IMR-90 (cell line): ENCODE measurements at regions not wholly inside any gene's neighbourhood (a gene's known extent, or its start where the extent isn't known, plus 50 kb on each side); places are given as distances from the start of the nearest gene placed in this dataset.

Source experiments
- BHLHE40 ChIP-seq: fragments of 150-350 bp; IDR thresholded peaks from 2 replicates; pipeline ENCODE4 v1.6.1; 2016; ENCODE audit warnings: mild to moderate bottlenecking, low read depth, low read length
- FOS ChIP-seq: fragments of 150-350 bp; IDR thresholded peaks from 2 replicates; pipeline ENCODE4 v1.6.1; 2016; ENCODE audit warnings: low read depth, low read length
- POLR2A ChIP-seq: IDR thresholded peaks from 2 replicates; pipeline ENCODE4 v1.6.1; 2012; ENCODE audit warnings: mild to moderate bottlenecking, low read depth, low read length
- TF ChIP-seq, protein P1 (sequence below): conservative IDR thresholded peaks from 2 replicates; pipeline ENCODE4 v1.5.1; 2012; ENCODE audit warnings: mild to moderate bottlenecking, low read depth, low read length, improper control_type of control experiment

- TF ChIP-seq, protein P1, sequence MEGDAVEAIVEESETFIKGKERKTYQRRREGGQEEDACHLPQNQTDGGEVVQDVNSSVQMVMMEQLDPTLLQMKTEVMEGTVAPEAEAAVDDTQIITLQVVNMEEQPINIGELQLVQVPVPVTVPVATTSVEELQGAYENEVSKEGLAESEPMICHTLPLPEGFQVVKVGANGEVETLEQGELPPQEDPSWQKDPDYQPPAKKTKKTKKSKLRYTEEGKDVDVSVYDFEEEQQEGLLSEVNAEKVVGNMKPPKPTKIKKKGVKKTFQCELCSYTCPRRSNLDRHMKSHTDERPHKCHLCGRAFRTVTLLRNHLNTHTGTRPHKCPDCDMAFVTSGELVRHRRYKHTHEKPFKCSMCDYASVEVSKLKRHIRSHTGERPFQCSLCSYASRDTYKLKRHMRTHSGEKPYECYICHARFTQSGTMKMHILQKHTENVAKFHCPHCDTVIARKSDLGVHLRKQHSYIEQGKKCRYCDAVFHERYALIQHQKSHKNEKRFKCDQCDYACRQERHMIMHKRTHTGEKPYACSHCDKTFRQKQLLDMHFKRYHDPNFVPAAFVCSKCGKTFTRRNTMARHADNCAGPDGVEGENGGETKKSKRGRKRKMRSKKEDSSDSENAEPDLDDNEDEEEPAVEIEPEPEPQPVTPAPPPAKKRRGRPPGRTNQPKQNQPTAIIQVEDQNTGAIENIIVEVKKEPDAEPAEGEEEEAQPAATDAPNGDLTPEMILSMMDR = no peak
- TF ChIP-seq BHLHE40 (no peak), POLR2A (no peak), FOS (no peak)
Measured at GRCh38 chr6:115708850-115709249, 351.8 kb downstream of the FRK start.
